NCI-H226 (cell line): ENCODE measurements at regions not wholly inside any gene's neighbourhood (a gene's known extent, or its start where the extent isn't known, plus 50 kb on each side); places are given as distances from the start of the nearest gene placed in this dataset.
"Not testable (repeated sequence)": the region's sequence is repeated elsewhere in the genome, so short reads cannot be mapped to it uniquely, and the experiment has no call there.

Source experiments
- DNase-seq: peaks from one replicate; pipeline ENCODE4 v3.0.0-alpha.2; 2015

- no peak for DNase-seq
Observed at GRCh38 chr4:27123123-27123768, 262.6 kb downstream of the STIM2 start.

DNA sequence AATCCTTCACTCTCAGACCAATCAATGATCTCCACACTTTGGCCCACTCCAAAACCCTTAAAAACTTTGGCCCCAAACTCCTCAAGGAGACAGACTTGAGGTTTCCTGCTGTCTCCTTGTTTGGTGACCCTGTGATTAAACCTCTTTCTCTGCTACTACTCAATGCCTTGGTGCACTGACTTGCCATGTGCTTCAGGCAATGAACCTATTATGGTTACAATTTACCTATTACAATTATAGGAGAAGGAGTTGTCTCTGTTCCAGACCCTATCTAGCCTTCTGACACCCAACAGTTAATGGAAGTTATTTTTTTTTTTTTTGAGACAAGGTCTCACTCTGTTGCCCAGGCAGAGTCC is 263.1 kb downstream of the STIM2 start:
- DNase-seq: no peak

DNA sequence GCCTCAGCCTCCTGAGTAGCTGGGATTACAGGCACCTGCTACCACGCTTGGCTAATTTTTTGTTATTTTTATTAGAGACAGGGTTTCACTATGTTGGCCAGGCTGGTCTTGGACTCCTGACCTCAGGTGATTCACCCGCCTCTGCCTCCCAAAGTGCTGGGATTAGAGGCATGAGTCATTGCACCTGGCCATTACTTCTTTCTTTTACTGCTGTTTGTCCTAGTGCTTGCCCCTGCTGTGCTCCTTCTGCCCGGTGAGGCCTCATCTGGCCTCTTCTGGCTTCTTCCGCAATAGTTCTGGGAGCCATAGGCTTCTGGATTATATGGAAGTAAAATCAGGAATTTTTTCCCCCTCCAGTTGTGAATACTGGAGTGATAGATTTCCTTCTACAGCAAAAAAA is 266.3 kb downstream of the STIM2 start:
- DNase-seq: not testable (repeated sequence)

DNA sequence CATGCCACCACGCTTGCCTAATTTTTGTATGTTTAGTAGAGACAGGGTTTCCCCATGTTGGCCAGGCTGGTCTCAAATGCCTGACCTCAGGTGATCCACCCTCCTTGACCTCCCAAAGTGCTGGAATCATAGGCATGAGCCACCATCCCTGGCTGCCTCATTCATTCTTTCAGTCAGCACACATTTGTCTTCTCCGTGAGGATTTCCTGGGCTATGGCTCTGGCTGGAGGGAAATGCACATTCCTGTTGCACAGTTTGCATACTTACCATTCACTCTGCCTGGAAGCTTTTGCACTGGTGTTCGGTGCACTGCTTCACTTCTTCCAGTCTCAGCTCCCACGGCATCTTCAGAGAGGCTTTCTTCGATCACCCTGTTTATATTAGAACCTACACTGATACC is 267.8 kb downstream of the STIM2 start:
- no peak for DNase-seq

DNA sequence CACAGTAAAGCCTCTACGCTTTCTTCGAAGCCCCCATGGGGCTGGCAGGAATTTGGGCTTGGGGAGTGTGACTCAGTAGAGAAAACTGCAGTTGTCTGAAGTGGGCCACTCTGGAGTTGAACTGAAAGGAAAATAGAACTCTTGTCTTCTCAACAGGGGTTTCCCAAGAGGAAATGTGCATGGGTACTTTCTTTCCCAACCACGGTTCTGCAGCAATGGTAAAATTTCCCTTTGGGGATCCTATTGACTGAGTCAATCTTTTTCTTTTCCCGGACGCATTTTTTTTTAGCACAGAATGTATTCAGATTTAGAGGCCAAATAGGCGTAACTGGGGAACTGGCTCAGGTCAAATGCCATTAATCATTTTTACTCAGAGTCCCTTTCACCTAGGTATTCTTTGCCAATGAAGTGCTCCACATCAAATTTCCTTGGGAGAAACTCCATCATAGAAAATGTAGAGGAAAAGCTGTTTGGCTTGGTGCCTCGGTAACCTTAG is 269.3 kb downstream of the STIM2 start:
- DNase-seq: no peak

DNA sequence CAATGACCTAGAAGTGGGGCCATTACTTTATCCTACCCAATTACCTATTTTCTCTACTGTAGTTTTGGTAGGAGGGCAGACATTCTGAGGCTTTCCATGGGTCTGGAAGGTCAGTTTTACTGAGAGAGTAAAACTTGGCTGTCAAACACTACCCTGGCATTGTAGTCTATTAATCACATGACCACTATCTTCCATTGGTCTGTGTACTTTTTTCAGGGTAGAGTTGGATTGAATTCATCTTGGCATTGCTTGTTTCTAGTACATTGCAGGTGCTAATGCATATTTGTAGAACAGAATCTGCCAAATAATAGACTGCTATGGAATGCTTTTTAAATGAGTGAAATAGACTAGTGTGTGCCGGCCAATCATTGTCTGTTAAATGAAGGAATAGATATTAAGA is 271.9 kb downstream of the STIM2 start:
- no peak for DNase-seq

- DNase-seq: no peak
Observed at GRCh38 chr4:27140486-27140885, 279.8 kb downstream of the STIM2 start.

DNA sequence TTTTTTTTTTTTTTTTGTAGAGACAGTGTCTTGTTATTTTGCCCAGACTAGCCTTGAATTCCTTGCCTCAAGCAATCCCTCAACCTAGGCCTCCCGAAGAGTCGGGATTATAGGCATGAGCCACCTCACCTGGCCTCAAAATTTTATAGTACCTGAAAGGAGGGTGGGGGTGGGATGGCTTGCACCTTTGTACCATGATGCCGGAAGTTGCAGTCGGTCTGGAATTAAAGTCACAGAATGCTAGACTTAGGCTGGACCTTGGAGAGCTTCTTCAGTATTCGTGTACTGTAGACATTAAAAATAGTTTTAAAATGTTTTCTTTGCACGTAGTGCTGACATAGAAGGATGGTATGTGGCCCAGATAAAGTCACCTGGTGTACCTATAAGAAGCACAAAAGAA is 280.9 kb downstream of the STIM2 start:
- no peak for DNase-seq

DNA sequence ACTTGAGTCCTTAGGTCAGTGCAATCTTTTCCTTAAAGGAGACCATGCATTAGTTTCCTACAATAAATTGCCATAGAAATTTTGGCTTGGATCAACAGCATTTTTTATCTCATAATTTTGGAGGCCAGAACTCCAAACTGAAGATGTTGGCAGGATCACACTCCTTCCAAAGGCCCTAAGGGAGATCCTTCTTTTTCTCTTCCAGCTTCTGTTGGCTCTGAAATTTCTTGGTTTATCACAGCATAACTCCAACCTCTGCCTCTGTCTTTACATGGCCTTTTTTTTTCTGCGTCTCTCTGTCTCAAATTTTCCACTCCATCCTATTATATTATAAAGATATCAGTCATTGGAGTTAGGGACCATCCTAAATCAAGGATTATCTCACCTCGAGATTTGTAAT is 282.2 kb downstream of the STIM2 start:
- DNase-seq: no peak

- no peak for DNase-seq
Observed at GRCh38 chr4:27145597-27145996, 285.0 kb downstream of the STIM2 start.

DNA sequence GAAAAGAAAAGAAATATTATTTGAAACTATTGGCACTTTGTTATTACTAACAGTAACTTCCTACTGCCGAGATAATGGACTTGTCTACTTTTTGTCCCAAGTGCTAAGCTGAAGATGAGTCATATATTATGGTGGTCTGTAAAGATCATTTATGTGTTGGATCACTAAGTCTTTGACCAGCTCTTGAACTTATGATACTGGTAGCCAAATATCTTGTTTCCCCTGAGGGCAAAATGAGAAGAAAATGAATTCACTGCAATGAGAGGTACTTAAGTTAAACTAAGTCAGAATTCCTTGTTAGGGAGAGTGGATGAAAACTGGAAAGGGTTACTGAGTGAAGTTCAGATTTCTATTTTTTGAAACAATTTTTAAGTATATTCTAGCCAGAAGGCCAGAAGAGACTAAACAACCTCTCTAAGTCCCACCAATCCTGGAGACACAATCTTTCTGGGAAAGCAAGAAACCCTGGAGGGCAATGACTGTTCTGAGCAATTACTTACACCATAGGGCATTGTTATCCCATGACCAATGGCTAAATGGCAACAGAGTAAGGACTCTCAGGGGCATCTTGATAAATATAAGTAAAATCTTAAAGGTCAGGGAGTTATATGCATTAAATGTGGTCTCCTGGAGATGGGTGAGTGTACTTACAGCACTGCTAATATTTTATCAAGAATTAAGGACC is 287.7 kb downstream of the STIM2 start:
- no peak for DNase-seq

- DNase-seq: peak; percentile 6
Observed at GRCh38 chr4:27149541-27150212, 289.0 kb downstream of the STIM2 start.

DNA sequence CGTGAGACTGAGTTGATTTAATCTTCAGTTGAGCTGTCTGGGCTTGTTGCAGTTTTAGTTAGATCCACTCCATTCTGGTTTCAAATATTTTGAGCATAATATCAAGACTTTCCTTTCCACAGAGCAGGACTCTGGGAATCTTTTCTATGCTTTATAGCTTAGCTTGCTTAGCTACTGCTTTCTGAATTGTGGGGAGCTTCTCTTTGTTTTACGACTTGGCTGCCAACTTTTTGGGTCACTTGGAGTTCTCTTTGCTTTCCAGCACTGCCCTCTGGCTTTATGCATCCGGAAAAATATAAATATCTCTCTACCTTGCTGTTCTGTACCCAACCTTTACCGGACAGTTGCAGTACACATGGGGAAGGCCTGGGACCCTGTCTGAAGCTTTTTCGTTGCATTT is 292.1 kb downstream of the STIM2 start:
- no peak for DNase-seq

- peak; percentile 35 for DNase-seq
Observed at GRCh38 chr4:27154706-27155105, 294.1 kb downstream of the STIM2 start.

GRCh38 chr4:27161191-27161590 is 300.6 kb downstream of the STIM2 start:
- DNase-seq: no peak

DNA sequence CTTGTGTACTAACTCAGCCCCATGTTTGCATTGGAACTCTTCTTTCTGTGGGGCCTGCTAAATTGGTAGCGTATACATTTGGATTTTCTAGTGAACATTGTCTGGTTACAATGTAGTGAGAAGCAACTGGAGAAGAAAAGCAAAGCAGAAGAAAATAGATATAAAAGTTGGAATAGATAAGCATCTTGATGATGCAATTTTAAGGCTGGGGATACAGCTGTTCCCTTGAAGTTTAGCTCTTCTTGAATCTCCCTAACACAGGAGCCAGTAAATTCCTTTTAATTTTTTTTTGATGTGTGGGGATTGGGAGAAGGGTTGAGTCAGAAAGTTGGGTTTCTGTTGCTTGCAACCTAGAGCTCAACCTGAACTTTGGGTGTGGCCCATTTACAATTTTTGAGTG is 308.1 kb downstream of the STIM2 start:
- DNase-seq: no peak

GRCh38 chr4:27173280-27173679 is 312.6 kb downstream of the STIM2 start:
- no peak for DNase-seq

- DNase-seq: no peak
Observed at GRCh38 chr4:27176400-27176799, 315.8 kb downstream of the STIM2 start.

DNA sequence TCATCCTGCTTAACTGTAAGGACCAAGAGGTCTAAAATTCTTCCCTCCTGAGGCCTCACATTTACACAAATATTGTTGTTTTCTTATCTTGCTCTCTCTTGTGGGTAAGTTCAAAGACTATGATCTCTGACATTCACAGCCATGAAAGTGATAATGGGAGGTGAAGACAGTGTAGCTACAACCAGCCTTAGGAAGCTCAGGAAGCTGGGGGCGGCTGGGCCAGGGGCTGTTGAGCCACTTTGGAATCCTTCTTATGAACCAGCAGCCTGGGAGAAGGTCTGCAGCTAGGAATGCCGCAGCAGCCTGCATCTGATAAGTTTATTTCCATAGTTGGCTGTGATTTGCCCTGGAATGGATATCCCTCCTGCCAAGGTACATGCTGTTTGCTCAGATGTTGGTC is 316.2 kb downstream of the STIM2 start:
- DNase-seq: no peak

DNA sequence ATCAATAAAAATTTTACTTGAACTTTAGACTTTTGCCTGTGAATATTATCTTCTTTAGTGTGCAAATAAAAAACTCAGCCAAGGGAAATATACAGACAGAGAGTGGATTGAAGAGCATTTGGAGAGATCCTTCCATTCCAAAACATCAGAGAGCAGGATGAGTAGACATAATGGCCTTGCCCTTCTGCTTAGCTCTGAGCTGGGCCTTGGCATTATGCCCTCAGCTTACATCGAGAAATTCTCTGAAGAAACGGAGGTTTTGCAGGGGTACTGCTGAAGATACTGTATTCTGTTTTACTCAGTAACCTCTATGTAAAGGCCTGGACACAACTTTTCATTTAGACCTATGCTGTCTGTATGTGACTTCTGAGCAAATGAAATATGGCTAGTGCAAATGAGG is 317.4 kb downstream of the STIM2 start:
- DNase-seq: no peak

- DNase-seq: no peak
Observed at GRCh38 chr4:27181693-27182092, 321.1 kb downstream of the STIM2 start.

DNA sequence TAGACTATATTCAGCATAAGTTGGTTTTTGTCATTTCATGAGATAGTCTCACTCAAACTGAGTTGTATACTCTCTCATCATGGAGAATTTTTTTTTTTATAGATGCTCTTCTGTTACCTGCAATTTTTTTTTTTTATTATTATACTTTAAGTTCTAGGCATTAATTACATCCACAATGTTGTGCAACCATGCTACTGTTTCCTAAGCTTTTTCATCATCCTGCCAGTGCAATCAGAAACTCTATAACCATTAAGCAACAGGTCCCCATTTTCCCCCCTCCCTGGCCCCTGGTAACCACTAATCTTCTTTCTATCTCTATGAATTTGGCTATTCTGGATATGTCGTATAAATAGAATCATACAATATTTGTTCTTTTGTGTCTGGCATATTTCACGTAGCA is 321.6 kb downstream of the STIM2 start:
- DNase-seq: no peak

DNA sequence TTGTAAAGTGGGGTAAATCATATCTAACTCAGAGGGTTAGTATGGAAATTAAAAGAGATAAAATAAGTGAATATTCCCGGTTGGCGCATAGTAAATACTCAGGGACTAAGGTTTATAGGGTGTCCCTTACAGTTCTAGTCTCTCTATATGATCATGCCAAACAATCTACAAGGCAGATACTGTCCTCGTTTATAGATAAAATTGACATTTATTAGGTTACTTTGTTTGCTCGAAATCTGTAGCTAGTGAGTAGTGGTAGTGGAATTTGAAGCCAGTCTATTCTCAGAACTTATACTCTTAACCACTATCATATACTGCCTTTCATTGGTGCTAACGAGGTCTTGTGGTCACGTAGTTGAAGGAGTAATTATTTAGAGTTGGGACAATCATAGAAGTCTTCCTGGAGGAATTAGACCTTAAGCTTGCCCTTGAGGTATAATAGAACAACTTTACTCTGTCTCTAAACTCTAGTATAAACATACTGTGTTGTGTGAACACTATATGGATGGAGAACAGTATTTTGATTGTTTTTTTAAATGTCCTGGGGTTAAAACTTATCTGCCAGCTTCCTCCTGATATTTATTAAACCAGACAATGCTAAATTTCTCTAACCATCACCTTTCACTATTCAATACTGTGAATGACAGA is 324.0 kb downstream of the STIM2 start:
- DNase-seq: no peak

GRCh38 chr4:27186710-27187109 is 326.1 kb downstream of the STIM2 start:
- DNase-seq: no peak
